ENCODE measurements at regions not wholly inside any gene's neighbourhood (a gene's known extent, or its start where the extent isn't known, plus 50 kb on each side); places are given as distances from the start of the nearest gene placed in this dataset.

GRCh38 chr15:46222826-46223225 lies 588.0 kb downstream of the SQOR start:
- intact Hi-C loops (cut with DNase I; ENCODE audit: low total_unique reads) = no loop called here
- Histone ChIP-seq H3K36me3 (no peaks in the 10 kb centered on the region), H3K4me3 (no peak overlapping the region), H3K9me3 (no peaks in the 10 kb centered on the region), H3K4me1 (no peaks in the 10 kb centered on the region), H3K27me3 (no peaks in the 10 kb centered on the region), H3K27ac (no peak overlapping the region)
- no peak for DNase-seq
- no peak for TF ChIP-seq CTCF (IDR thresholded peaks at IDR 0.05)
- TF ChIP-seq POLR2A (IDR thresholded peaks at IDR 0.05) = no peak

GRCh38 chr15:46229263-46229662 lies 594.4 kb downstream of the SQOR start:
- DNase-seq = no peak
- H3K27me3 ChIP-seq = no peaks in the 10 kb centered on the region
- no peaks in the 10 kb centered on the region for H3K4me1 ChIP-seq
- TF ChIP-seq POLR2A (IDR thresholded peaks at IDR 0.05) = no peak
- no peak for TF ChIP-seq CTCF (IDR thresholded peaks at IDR 0.05)
- H3K36me3 ChIP-seq = no peaks in the 10 kb centered on the region
- H3K9me3 ChIP-seq = no peaks in the 10 kb centered on the region
- intact Hi-C loops (cut with DNase I; ENCODE audit: low total_unique reads) = no loop called here
- H3K27ac ChIP-seq = no peak overlapping the region
- H3K4me3 ChIP-seq = no peak overlapping the region

GRCh38 chr15:46231786-46232185 lies 597.0 kb downstream of the SQOR start:
- TF ChIP-seq POLR2A (IDR thresholded peaks at IDR 0.05) (no peak), CTCF (IDR thresholded peaks at IDR 0.05) (no peak)
- Histone ChIP-seq H3K9me3 (no peaks in the 10 kb centered on the region), H3K4me3 (no peak overlapping the region), H3K4me1 (no peaks in the 10 kb centered on the region), H3K27me3 (no peaks in the 10 kb centered on the region), H3K36me3 (no peaks in the 10 kb centered on the region), H3K27ac (no peak overlapping the region)
- DNase-seq = no peak
- intact Hi-C loops (cut with DNase I; ENCODE audit: low total_unique reads) = no loop called here

GRCh38 chr15:46232471-46232870 lies 597.6 kb downstream of the SQOR start:
- no peak for DNase-seq
- TF ChIP-seq CTCF (IDR thresholded peaks at IDR 0.05) (no peak), POLR2A (IDR thresholded peaks at IDR 0.05) (no peak)
- Histone ChIP-seq H3K36me3 (no peaks in the 10 kb centered on the region), H3K4me1 (no peaks in the 10 kb centered on the region), H3K9me3 (no peaks in the 10 kb centered on the region), H3K27ac (no peak overlapping the region), H3K4me3 (no peak overlapping the region), H3K27me3 (no peaks in the 10 kb centered on the region)
- intact Hi-C loops (cut with DNase I; ENCODE audit: low total_unique reads) = no loop called here

- Histone ChIP-seq H3K27ac (no peak overlapping the region), H3K27me3 (no peaks in the 10 kb centered on the region), H3K4me3 (no peak overlapping the region), H3K4me1 (no peaks in the 10 kb centered on the region), H3K36me3 (no peaks in the 10 kb centered on the region), H3K9me3 (no peaks in the 10 kb centered on the region)
- no peak for TF ChIP-seq CTCF (IDR thresholded peaks at IDR 0.05)
- no peak for TF ChIP-seq POLR2A (IDR thresholded peaks at IDR 0.05)
- DNase-seq = no peak
- intact Hi-C loops (cut with DNase I; ENCODE audit: low total_unique reads) = no loop called here
Measured at GRCh38 chr15:46242935-46243334, 608.1 kb downstream of the SQOR start.

Data from uterus (tissue), 3 donors.